ENCODE measurements at regions not wholly inside any gene's neighbourhood (a gene's known extent, or its start where the extent isn't known, plus 50 kb on each side); places are given as distances from the start of the nearest gene placed in this dataset.
"Not testable (repeated sequence)": the region's sequence is repeated elsewhere in the genome, so short reads cannot be mapped to it uniquely, and the experiment has no call there.

DNA sequence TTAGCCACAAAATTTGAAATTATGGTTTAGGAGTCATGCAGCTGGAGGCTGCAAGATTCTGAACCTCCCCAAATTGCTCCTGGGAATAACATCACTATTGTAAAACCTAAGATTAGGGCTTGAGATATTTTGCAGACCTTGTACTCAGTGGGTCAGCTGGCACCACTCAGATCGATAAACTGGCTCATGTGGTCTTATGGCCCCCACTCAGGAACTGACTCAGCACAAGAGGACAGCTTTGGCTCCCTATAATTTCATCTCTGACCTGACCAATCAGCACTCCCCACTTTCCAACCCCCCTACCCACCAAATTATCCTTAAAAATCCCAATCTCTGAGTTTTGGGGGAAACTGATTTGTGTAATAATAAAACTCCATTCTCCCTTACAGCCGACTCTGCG lies 161.6 kb downstream of the BRMS1L start:
- DNase-seq = no peak

DNA sequence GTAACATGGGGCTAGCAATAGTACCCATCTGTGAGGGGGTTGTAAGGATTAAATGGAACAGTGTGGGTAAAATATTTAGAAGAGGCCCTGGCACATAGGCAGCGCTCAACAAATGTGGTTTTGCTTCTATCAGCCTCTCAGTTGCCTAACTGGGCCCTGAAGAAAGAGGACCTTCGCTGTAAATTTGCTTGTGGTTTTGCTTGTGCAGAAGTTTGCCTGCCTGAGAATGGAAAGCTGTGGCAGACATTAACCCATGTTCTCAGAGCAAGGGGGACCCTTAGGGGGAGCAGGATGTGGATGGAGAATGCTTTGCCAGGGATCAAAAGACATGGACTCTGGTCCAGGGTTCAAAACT lies 160.1 kb downstream of the BRMS1L start:
- DNase-seq = no peak

DNA sequence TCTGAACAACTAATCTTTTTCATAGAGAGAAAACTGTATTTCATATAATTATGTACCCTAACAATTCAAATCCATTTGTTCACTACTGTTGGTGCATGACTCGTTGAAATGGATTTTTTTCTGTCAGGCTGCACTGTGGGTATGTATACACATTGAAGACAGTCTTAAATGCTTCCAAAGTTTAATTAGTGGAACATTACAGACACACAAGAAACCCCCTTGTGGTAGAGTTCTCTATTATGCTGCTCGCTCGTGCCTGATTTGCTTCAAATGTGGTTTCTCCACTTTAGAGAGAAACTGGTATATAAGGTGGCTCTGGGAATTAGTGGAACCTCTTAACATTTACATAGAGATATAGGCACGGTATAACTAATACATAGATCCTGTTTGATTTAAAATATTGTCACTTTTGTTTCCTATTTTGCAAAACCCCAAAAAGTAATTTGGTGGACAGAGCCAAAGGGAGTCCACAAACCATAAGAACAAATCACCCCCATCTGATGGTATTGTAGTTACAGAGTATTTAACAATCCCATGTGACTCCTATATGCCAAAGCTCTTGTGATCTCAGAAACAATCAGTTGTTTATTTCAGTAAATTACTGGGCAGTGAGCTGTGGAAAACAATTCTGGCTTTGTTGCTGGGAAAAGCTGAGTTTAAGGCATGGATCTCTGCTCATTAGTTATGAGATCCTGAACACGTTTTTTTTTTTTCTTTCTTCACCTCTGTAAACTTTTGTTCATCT lies 159.5 kb downstream of the BRMS1L start:
- no peak for DNase-seq

DNA sequence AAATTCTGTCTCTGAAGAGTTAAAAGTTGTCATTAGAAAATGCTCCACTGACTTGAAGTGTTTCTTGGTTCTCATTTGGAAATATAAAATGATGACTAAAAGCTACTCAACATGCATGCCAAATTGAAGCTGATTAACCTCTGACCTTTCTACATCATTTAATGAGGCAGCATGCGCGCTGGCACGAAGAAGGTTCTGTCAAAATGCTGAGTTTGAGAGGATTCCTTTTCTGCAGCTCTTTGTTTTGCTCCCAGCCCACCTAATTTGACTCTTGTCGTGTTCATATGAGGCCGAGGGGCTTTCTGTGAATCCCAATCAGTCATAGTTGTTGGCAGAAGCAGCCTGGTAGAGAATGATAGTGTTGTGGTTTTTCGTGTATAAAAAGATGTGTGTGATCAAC lies 153.4 kb downstream of the BRMS1L start:
- no peak for DNase-seq

DNA sequence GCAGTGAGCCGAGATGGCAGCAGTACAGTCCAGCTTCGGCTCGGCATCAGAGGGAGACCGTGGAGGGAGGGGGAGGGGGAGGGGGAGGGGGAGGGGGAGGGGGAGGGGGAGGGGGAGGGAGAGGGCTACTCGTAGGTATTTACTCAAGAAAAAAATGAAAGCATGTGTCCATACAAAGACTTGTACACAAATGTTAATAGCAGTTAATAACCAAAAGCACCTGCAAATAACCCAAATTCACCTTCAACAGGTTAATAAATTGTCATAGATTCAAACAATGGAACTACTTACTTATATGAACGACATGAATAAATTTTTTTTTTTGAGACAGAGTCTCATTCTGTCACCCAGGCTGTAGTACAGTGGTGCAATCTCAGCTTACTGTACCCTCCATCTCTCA lies 152.4 kb downstream of the BRMS1L start:
- no peak for DNase-seq

DNA sequence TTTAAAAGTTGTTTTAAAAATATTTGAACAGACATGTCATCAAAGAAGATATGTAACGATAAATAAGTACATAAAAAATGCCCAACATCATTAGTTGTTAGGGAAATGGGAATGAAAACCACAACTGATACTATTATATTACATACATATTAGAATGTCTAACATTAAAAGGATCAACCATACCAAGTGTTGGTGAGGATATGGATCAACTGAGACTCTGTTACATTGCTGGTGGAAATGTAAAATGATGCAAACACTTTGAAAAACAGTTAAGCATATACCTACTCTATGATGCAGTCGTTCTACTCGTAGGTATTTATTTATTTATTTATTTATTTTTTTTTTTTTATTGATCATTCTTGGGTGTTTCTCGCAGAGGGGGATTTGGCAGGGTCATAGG lies 149.7 kb downstream of the BRMS1L start:
- no peak for DNase-seq

DNA sequence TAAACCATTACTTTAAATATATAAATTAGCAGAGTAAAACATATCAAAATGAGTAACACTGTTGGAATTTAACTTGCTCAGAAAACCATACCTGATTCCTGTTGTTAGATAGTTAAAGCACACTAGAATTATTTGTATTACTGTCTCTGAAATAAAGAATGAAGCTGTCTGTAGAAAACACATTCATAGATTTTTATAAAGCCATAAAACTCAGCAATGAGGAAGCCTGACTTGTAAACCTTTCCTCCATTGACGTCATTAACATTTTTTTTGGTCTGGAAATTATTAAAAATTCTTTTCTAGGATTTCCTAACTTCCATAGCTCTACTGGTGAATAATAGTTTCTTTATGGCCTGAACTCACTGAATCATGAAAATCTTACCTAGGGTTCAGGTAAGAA lies 147.6 kb downstream of the BRMS1L start:
- no peak for DNase-seq

DNA sequence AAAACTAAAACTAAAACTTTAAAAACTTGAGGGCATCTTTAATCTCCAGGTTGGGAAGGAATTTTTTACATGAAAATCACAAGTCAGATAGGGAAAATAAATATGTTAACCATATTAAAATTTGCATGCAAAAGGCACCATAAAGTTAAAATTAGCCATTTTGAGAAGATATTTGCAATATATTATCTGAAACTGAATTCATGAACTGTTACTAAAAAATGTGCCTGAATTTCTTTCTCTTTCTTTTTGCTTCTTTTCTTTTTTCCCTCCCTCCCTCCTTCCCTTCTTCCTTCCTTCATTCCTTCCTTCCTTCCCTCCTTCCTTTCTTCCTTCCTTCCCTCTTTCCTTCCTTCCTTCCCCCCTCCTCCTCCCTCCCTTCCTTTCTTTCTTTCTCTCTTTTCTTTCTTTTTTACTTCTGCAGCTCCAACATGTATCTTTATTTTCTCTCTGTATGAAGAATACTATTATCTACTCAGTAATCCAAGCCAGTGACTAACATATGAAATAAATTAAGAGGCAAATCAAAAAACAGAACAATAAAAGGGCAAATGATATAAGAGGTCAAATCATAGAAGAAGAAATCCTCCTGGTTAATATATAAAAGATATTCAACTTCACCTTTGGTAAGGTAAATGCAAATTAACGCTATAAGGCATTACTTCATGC lies 146.0 kb downstream of the BRMS1L start:
- no peak for DNase-seq

DNA sequence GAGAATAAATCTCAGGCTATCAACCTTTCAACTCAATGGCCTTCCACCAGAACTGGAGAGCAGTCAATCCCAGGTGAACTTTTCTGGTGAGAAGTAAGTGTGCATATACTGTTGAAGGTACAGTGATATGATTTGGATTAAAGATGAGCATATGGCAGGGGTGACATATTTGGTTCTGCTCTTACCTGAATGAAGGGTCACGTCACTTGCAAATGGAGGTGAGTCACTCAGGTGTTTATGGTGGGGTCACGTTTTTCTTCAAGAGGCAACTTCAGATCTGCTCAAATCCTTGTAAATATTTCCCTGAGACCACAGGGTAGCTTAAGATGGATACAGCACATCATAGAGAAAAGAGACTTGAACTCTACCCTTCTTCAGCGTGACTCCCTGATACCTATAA lies 143.2 kb downstream of the BRMS1L start:
- DNase-seq = no peak

DNA sequence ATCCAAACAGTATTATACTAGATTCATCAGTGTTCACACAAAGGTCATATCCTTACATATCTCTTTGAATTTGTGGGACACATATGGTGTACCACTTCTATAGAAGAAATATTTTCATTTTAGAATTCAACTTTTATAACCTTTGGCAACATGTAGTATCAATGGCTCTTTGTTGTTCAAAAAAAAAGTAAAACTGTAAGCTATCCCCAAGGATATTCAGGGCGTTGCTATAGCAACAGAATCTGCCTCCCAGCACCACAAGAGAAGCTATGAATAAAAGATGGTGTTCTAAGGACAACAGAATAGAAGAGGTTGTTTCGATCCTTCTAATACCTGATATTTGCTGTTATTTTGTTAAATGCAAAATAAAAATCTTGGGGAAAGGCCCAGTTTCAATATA lies 139.3 kb downstream of the BRMS1L start:
- no peak for DNase-seq

DNA sequence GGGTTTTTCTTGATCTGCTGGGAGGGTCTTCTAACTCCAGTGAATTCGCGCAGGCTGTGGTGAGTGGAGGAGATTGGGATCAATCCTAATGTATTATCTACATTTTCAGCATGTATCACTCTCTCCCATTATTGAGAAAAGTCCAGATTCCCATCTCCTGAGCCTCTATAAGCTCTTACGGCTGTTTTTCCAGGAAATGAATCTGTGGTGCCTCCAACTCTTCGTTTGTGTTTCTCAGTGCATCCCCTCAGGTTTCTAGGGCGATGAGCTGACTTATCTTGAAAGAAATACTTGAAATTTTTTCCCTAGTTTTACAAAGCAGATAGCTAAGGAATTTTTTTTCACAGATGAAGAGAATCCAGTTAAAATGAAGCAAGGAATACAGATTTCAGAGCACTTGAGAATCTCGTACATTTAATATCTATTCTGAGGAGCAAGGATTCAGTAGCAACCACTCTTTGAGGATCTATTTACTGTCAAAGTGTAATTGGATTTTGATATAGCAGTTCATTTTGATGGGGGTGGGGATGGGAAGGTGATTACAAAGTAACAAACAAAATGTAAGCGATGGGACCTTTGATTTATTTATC lies 138.7 kb downstream of the BRMS1L start:
- DNase-seq = no peak

DNA sequence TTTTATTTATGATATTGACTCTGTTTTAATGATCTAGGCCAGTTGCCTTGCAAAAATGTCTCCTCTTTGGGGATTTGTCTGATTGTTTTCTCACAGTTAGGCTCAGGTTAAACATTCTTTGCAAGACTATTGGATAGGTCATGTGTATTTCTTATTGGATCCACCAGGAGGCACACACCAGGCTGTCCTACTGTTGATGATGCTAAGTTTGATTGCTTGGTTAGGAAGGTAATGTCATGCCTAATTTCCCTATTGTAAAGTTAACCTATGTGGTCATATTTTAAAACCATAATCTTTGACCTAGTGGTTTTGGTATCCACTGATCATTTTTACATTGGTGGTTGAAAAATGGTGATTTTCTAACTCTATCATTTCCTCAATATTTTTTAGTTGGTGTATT lies 137.1 kb downstream of the BRMS1L start:
- DNase-seq = no peak

DNA sequence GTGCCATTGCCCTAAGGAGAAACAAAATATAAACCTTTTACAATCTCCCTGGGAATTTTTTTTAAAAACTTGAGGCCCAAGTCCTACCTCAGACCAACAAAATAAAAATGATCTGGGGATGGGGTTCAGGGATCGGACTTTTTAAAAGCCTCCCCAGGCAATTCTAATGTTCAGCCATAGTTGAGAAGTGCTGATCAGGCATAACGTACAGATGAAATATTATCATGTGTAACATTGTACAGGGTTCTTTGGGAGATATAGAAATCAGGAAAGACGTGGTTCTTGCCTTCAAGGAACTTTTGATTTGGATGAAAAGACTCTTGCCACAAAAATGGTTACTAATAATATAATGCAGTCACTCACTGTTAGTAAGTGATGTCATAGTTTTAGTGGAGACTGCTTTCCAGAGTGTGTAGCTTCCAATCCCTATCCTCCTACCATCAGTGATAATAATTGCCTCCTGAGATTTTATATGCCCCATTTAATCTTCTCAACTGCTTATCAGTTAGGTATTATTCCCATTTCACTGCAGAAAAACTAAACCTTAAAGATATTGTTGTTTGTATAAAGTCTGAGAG lies 135.6 kb downstream of the BRMS1L start:
- DNase-seq = no peak

DNA sequence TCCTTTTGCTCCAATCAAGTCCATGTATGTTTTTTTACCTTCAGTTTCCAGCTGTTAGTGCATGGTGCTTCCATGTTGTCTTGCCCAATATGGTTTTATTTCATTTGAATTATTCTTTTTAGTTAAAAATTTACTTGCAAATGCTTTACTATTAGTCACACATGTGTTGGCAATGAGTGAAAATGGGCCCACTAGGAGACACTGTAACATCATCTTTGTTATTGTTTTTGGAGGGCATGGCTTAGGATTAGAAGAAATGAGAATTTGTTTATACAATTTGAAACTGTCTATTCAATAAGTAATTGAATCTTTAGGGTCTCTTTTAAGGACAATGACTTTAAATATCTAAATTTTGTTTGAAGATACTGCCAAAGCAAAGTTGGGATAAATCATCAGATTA lies 133.7 kb downstream of the BRMS1L start:
- DNase-seq = no peak

DNA sequence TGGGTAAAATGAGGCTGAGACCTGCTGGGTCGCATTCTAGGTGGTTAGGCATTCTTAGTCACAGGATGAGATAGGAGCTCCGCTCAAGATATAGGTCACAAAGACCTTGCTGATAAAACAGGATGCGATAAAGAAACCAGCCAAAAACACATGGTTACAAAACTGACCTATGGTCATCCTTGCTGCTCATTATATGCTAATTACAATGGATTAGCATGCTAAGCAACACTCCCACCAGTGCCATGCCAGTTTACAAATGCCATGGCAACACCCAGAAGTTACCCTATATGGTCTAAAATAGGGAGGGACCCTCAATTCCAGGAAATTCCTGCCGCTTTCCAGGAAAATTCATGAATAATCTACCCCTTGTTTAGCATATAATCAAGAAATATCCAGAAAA lies 132.4 kb downstream of the BRMS1L start:
- DNase-seq = no peak

DNA sequence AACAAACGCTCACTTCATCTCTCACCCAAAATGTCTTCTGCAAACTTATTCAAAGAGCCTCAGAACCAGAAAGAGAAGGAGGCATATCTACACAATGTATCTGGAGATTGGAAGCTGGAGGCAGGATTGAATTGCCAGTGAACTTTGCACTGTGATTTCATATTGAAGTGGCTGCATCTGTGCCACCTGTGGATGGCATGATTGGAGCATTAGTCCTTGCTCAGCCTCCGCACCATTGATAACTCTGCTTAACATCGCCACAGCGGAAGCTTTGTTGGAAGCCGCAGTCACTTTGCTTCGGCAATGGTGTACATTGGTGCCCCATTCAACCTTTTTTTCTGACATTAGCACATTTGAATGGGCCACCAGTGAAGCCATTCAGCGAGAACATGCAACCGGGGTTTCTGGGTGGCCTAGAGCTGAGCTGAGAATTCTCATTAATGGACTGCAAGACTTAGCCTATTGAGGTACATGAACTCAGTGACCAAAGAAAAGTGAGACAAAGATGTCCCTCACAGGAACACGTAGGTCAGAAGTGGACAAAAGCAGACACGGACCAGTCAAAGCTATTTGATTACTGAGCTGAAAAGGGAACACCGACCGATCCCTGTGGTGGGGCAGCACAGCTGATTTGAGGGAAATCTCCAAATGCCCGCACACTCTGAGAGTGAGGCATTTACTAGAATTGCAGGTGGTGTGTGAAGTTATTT lies 130.4 kb downstream of the BRMS1L start:
- DNase-seq = no peak

DNA sequence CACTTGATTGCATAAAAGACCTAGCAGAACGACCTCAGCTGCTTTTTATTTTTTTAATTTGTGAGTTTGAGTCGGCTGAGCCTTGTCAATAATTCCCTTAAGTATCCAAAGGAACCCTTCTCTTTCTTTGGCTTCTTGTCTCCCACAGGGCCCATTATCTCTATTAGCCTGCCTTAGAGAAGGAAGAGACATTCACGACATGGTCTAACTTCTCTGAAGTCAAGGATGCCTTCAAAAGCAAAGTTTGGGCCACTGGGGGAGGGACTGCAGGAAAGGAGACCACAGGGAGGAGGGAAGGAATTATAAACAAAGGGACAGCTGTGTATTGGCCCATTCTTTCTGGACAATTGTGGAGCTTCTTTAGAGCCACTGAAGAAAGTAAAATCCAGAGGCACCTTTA lies 126.4 kb downstream of the BRMS1L start:
- no peak for DNase-seq

DNA sequence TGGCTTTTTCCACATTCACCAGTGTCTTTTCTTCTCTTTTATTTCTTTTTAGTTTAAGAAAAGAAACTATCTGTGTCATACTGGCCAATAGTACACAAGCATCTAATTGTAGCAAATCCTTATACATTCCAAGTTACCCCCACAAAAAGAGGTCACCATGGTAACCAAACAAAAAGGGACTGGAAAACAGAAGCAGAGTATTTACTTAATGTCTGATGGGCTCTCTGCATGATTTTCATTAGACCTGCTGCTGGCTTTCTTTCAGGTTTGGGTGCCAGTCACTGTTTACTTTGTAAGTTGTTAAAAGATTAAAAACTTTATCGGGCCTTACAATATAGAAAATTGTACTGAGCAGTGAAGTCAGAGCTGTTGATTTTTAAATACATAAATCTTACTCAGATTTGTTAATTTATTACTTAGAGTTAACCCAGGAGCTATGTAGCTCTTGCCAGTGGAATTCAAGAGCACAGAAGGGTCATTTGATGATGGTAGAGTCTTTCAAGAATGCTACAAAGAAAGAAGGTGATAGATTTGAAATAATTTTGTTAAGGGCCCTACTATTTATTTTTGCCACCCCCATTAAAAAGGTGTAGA lies 123.9 kb downstream of the BRMS1L start:
- no peak for DNase-seq

DNA sequence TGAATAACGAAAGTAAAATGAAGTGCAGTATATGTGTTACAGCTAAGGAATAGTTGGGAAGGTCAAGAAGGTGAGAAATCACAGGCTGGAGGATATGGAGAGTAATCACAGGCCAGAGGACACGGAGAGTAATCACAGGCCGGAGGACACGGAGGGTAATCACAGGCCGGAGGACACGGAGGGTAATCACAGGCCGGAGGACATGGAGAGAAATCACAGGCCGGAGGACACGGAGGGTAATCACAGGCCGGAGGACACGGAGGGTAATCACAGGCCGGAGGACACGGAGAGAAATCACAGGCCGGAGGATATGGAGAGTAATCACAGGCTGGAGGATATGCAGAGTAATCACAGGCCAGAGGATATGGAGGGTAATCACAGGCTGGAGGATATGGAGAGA lies 121.8 kb downstream of the BRMS1L start:
- DNase-seq = not testable (repeated sequence)

DNA sequence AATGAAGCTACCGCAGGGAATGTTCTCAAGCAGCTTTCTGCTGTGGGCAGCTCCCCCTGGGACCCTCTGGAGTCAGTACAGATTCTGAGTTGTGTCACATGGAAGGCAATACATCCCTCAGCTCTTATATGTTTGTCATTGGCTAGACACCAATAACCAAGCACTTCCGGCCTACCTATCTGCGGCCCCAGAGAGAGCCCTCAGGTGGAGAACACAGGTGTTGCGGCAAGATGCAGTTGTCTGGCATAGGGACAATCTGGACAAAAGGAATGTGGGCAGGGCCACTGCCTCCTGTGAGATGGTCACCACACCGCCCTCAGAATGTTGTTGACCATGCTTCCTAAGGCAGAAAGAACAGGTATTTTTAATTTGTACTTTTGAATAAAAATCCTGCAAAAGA lies 118.7 kb downstream of the BRMS1L start:
- no peak for DNase-seq

DNA sequence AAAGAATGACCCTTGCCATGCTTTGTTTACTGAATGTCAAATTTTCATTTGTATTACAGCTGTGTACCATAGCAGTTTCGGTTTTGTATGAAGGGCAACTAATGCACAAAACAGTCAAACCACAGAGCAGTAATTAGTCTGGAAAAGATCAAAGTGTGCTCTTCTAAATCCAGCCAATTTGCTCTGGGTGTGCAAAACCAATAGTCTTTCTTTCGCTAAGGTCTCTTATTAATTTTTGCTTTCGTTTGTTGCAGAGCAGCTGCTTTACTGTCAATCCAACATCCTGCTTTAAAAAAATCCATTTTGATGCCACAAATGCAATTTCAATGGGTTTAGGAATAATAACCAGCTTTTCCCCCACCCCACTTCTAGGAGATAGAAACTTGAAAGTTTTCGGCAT lies 114.2 kb downstream of the BRMS1L start:
- no peak for DNase-seq

DNA sequence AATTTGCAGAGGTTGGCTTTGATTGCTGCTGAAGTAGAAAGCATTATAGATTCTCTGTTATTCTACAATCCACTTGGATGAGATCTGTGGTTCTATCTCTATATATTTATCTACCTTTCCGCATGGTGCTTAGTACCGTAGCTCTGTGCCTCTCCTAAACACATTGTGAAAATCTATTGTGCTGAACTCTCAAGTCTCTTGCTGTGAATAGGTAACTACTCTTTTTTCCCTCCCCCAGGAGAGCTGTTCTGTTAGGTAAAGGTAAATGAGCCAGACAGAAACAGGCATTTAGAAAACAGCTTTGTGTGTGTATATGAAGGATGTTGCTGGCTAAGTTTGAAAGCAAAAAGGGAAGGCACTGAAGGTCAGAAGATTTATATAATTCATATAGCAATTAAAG lies 112.6 kb downstream of the BRMS1L start:
- DNase-seq = no peak

DNA sequence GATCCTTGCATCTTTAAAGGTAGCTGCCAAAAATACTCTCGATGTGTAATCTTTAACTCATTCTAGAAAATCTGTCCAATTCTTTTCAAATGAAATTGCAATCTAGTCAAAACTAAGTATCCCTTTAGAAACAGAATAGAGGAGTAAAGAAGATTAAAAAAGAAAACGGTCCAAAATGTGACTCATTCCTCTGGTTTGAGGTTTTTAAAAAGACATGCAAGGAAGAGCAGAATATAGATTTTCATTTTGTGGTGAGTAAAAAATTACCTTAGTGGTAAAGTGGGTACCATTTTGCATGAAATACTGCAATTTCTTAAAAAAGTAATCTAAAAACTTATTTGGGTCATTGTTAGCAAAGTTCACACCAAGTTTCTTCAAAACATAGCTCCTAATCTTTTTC lies 108.4 kb downstream of the BRMS1L start:
- DNase-seq = no peak

Measured in stimulated activated naive CD4-positive, alpha-beta T cell treated with Interleukin-2 at 50 U/mL for 16 hours (primary cell).